HG03575 (cell line): ENCODE measurements at regions not wholly inside any gene's neighbourhood (a gene's known extent, or its start where the extent isn't known, plus 50 kb on each side); places are given as distances from the start of the nearest gene placed in this dataset.

ENCODE experiments used
- ATAC-seq: cut with Tn5 transposase; IDR thresholded peaks from one replicate; pipeline ENCODE4 v1.9.1; 2021; ENCODE audit not compliant: unreplicated experiment, insufficient number of reproducible peaks, low FRiP score; ENCODE audit errors: extremely low read depth

GRCh38 chr21:18191139-18191538, 53.5 kb upstream of the CHODL start:
- no peak for ATAC-seq

- ATAC-seq = no peak
These were observed 66.1 kb upstream of the CHODL start for GRCh38 chr21:18178509-18178908.

GRCh38 chr21:18174370-18174769, 70.3 kb upstream of the CHODL start:
- ATAC-seq = no peak

- no peak for ATAC-seq
These were observed 73.8 kb upstream of the CHODL start for GRCh38 chr21:18170829-18171228.

GRCh38 chr21:18170221-18170620, 74.4 kb upstream of the CHODL start:
- no peak for ATAC-seq

- ATAC-seq = no peak
These were observed 76.5 kb upstream of the CHODL start for GRCh38 chr21:18168108-18168507.

GRCh38 chr21:18164933-18165332, 79.7 kb upstream of the CHODL start:
- no peak for ATAC-seq

GRCh38 chr21:18164483-18164882, 80.2 kb upstream of the CHODL start:
- ATAC-seq = no peak

GRCh38 chr21:18163956-18164355, 80.7 kb upstream of the CHODL start:
- no peak for ATAC-seq

- no peak for ATAC-seq
These were observed 82.8 kb upstream of the CHODL start for GRCh38 chr21:18161841-18162240.

- ATAC-seq = no peak
These were observed 87.2 kb upstream of the CHODL start for GRCh38 chr21:18157406-18157805.

GRCh38 chr21:18155508-18156193, 89.0 kb upstream of the CHODL start:
- no peak for ATAC-seq

- ATAC-seq = no peak
These were observed 91.6 kb upstream of the CHODL start for GRCh38 chr21:18153063-18153462.

- ATAC-seq = no peak
These were observed 92.3 kb upstream of the CHODL start for GRCh38 chr21:18152371-18152770.

- no peak for ATAC-seq
These were observed 93.6 kb upstream of the CHODL start for GRCh38 chr21:18151046-18151445.

GRCh38 chr21:18148401-18148800, 96.2 kb upstream of the CHODL start:
- no peak for ATAC-seq

- ATAC-seq = no peak
These were observed 97.0 kb upstream of the CHODL start for GRCh38 chr21:18147678-18148077.

- ATAC-seq = no peak
These were observed 97.8 kb upstream of the CHODL start for GRCh38 chr21:18146820-18147219.

GRCh38 chr21:18144339-18144738, 100.3 kb upstream of the CHODL start:
- ATAC-seq = no peak

- ATAC-seq = no peak
These were observed 102.0 kb upstream of the CHODL start for GRCh38 chr21:18142655-18143054.

- no peak for ATAC-seq
These were observed 106.1 kb upstream of the CHODL start for GRCh38 chr21:18138507-18138906.
